ENCODE measurements at regions not wholly inside any gene's neighbourhood (a gene's known extent, or its start where the extent isn't known, plus 50 kb on each side); places are given as distances from the start of the nearest gene placed in this dataset.

DNA sequence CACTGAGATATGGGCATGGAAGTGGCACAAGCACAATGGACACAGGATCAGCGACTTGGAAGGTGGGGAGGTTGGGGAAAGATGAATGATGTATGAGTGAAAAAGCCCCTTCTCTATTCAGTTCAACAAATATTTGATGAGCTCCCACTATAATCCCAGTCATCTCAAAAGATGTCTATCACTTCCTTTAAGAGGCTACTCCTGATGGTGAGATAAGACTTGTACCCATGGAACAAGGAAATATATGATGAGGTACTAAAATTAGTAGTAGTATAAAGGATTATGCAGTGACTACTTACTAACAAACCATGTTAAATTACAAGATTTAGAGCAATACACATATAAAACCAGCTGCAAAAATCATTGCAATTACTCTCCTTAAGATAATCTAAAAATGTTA is 107.8 kb upstream of the COL5A2 start:
- no peaks in the 10 kb centered on the region for H3K27me3 ChIP-seq (replicated peaks in 1 of 4; ENCODE audit: control extremely low read depth in 1 of 4, control insufficient read depth in 3 of 4, insufficient read depth in 4 of 4, low read length in 3 of 4)
- no peak overlapping the region for H3K4me2 ChIP-seq (replicated peaks; ENCODE audit: low read depth, low read length, poor library complexity, severe bottlenecking)
- Mint-ChIP-seq H3K4me1 (no peaks in the 10 kb centered on the region), H3K9me3 (ENCODE audit: insufficient read depth) (peaks cover 2% of the 10 kb centered on the region), H3K4me3 (no peak overlapping the region), H3K27me3 (no peaks in the 10 kb centered on the region), H3K27ac (no peak overlapping the region)
- H2AFZ ChIP-seq (ENCODE audit: insufficient read depth, low read depth, low read length, poor library complexity, severe bottlenecking) = no peak overlapping the region
- H3K9me3 ChIP-seq (ENCODE audit: control extremely low read depth in 1 of 3, control insufficient read depth in 2 of 3, insufficient read depth in 1 of 3, low read length in 2 of 3) = no peaks in the 10 kb centered on the region
- ChIA-PET CTCF (no interaction called here), POLR2A (no interaction called here)
- no peaks in the 10 kb centered on the region for H3K79me2 ChIP-seq (ENCODE audit: control insufficient read depth, insufficient read depth, low read length)
- H3K4me3 ChIP-seq (ENCODE audit: control extremely low read depth in 1 of 5, extremely low read depth in 1 of 5, insufficient read depth in 1 of 5, low read depth in 2 of 5, low read length in 4 of 5) = no peak overlapping the region
- intact Hi-C loops (cut with micrococcal nuclease) = no loop called here
- no peaks in the 10 kb centered on the region for H3K36me3 ChIP-seq (replicated peaks in 1 of 2; ENCODE audit: control extremely low read depth in 1 of 2, control insufficient read depth in 1 of 2, extremely low read depth in 1 of 2, insufficient read depth in 2 of 2, low read length in 1 of 2)
- no peak overlapping the region for H3K27ac ChIP-seq (ENCODE audit: low read length in 2 of 2)
- no peak for DNase-seq
- no peaks in the 10 kb centered on the region for H3K4me1 ChIP-seq (ENCODE audit: control insufficient read depth in 2 of 2, insufficient read depth in 2 of 2, low read length in 2 of 2)
- TF ChIP-seq EZH2 (IDR thresholded peaks at IDR 0.05; ENCODE audit: borderline replicate concordance, insufficient read depth, low read depth, low read length, poor library complexity, severe bottlenecking) = no peak
- no peak for TF ChIP-seq CTCF (IDR thresholded peaks at IDR 0.05)
- no peaks in the 10 kb centered on the region for H4K20me1 ChIP-seq (ENCODE audit: control insufficient read depth, insufficient read depth, low read length, poor library complexity, severe bottlenecking)
- WGBS (ENCODE audit: insufficient coverage) = no CpG with 5 or more reads among the region's 1 CpG
- no peak for ATAC-seq (ENCODE audit: low read depth)
- no peak overlapping the region for H3K9ac ChIP-seq (ENCODE audit: low read length)

DNA sequence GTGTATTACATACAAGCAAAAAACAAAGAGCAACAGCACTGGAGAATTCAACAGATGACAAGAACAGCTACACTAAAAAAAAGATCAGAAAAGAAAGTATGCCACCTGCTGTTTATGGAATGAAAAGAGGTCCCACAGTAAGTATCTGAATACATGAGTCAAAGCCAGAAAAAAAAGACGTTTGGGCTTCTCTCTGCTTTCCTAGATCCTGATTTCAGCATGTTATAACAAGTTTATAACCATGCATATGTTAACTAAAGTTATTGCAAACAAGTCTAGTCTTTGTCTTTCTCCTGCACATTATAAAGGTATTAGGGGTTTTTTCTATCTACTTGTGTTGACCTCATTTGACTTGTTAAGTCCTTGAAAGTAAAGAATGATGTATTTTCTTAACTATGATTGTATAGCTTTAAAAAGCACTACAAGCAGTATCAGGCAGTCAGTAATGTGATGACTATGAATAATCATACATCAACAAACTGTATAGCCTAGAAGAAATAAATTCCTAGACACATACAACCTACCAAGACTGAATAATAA is 108.5 kb upstream of the COL5A2 start:
- Histone ChIP-seq H3K4me1 (ENCODE audit: control insufficient read depth in 2 of 2, insufficient read depth in 2 of 2, low read length in 2 of 2) (no peaks in the 10 kb centered on the region), H3K9ac (ENCODE audit: low read length) (no peak overlapping the region), H4K20me1 (ENCODE audit: control insufficient read depth, insufficient read depth, low read length, poor library complexity, severe bottlenecking) (no peaks in the 10 kb centered on the region), H3K9me3 (ENCODE audit: control extremely low read depth in 1 of 3, control insufficient read depth in 2 of 3, insufficient read depth in 1 of 3, low read length in 2 of 3) (no peaks in the 10 kb centered on the region), H3K4me3 (ENCODE audit: control extremely low read depth in 1 of 5, extremely low read depth in 1 of 5, insufficient read depth in 1 of 5, low read depth in 2 of 5, low read length in 4 of 5) (no peak overlapping the region), H3K79me2 (ENCODE audit: control insufficient read depth, insufficient read depth, low read length) (no peaks in the 10 kb centered on the region), H3K4me2 (replicated peaks; ENCODE audit: low read depth, low read length, poor library complexity, severe bottlenecking) (no peak overlapping the region), H2AFZ (ENCODE audit: insufficient read depth, low read depth, low read length, poor library complexity, severe bottlenecking) (no peak overlapping the region), H3K27me3 (replicated peaks in 1 of 4; ENCODE audit: control extremely low read depth in 1 of 4, control insufficient read depth in 3 of 4, insufficient read depth in 4 of 4, low read length in 3 of 4) (no peaks in the 10 kb centered on the region), H3K36me3 (replicated peaks in 1 of 2; ENCODE audit: control extremely low read depth in 1 of 2, control insufficient read depth in 1 of 2, extremely low read depth in 1 of 2, insufficient read depth in 2 of 2, low read length in 1 of 2) (no peaks in the 10 kb centered on the region), H3K27ac (ENCODE audit: low read length in 2 of 2) (no peak overlapping the region)
- ChIA-PET CTCF (no interaction called here), POLR2A (no interaction called here)
- no peak for ATAC-seq (ENCODE audit: low read depth)
- H3K27me3 Mint-ChIP-seq = no peaks in the 10 kb centered on the region
- no peaks in the 10 kb centered on the region for H3K4me1 Mint-ChIP-seq
- no peak overlapping the region for H3K27ac Mint-ChIP-seq
- TF ChIP-seq CTCF (IDR thresholded peaks at IDR 0.05) = no peak
- TF ChIP-seq EZH2 (IDR thresholded peaks at IDR 0.05; ENCODE audit: borderline replicate concordance, insufficient read depth, low read depth, low read length, poor library complexity, severe bottlenecking) = no peak
- no peak for DNase-seq
- H3K9me3 Mint-ChIP-seq (ENCODE audit: insufficient read depth) = peaks cover 2% of the 10 kb centered on the region
- WGBS (ENCODE audit: insufficient coverage) = no CpG with 5 or more reads among the region's 1 CpG
- no peak overlapping the region for H3K4me3 Mint-ChIP-seq
- intact Hi-C loops (cut with micrococcal nuclease) = no loop called here
